NB4 (cell line): ENCODE measurements at regions not wholly inside any gene's neighbourhood (a gene's known extent, or its start where the extent isn't known, plus 50 kb on each side); places are given as distances from the start of the nearest gene placed in this dataset.

Source experiments
- DNase-seq: peaks from one replicate; pipeline ENCODE4 v3.0.0; 2010; ENCODE audit warnings: low read depth
- H3K4me3 ChIP-seq: one replicate; pipeline ENCODE4 v1.5.1; 2011; ENCODE audit warnings: mild to moderate bottlenecking, low read depth, low read length, moderate library complexity
- CTCF ChIP-seq: IDR thresholded peaks from one replicate; pipeline ENCODE4 v1.5.1; 2012; ENCODE audit warnings: low read depth, low read length
- MAX ChIP-seq: IDR thresholded peaks from 2 replicates; pipeline ENCODE4 v1.6.1; 2011; ENCODE audit warnings: low read depth, low read length
- MYC ChIP-seq: IDR thresholded peaks from 2 replicates; pipeline ENCODE4 v1.6.1; 2011; ENCODE audit warnings: low read depth, low read length
- POLR2A ChIP-seq: IDR thresholded peaks from 2 replicates; pipeline ENCODE4 v1.6.1; 2011; ENCODE audit warnings: mild to moderate bottlenecking; ENCODE audit not compliant: insufficient read length; ENCODE audit errors: extremely low read depth

- no peak for DNase-seq
- no peak overlapping the region for H3K4me3 ChIP-seq
- TF ChIP-seq POLR2A (no peak), MYC (no peak), MAX (no peak), CTCF (no peak)
These were observed 375.1 kb upstream of the DPH6 start for GRCh38 chr15:35921046-35921445.

DNA sequence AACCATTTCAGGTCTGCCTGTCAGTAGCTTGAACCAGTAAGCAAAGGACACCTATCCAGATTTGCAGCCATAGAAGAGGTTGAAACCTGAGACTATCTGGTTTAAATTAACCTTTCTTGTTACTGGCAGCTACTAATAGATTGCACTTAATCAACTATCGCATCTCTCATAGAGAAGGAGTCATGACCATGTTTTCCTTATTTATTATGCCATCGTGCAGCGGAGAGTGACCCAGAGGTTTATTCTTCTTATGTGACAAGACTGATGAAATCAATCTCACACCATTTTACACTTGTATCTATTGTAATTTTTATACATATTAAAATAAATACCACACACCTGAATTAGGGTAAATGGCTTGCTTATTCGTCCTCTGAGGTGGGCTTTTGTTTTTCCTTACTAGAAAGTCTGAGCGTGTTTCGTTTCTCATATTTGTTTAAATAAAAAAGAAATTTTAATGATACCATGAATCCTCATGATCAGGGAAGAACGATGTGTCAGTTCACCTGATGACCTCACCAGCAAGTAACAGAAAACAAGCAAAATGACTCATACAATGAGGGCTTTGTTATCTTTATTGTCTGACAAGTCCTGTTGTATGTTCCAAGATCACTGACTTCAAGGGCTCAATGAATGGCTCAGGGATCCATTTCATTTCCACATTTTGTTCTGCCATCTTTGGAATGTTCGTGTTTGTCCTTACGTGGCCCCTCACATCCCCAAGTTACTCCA lies 379.5 kb upstream of the DPH6 start:
- no peak overlapping the region for H3K4me3 ChIP-seq
- DNase-seq: no peak
- TF ChIP-seq MYC (no peak), MAX (no peak)

DNA sequence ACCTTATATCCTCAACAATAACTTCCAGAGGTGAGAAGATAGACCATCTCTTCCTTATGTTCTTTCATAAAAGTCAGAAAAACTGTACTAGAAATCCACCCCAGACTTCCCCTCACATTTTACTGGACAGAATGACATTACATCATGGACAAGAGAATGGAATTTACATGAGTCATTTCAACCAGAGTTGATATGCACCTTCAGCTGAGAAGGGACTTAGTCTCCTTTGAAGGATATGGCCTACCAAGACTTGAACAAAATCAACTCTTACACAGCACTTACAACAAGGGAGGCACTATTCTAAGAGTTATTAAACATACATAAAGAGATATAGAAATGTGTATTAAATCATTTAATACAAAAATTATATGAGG lies 380.0 kb upstream of the DPH6 start:
- no peak for TF ChIP-seq POLR2A
- no peak for TF ChIP-seq MAX
- TF ChIP-seq CTCF: no peak
- no peak for TF ChIP-seq MYC
- H3K4me3 ChIP-seq: no peak overlapping the region
- DNase-seq: no peak

- no peak overlapping the region for H3K4me3 ChIP-seq
- DNase-seq: no peak
- TF ChIP-seq MAX: no peak
- no peak for TF ChIP-seq MYC
- TF ChIP-seq POLR2A: no peak
- TF ChIP-seq CTCF: no peak
These were observed 382.9 kb upstream of the DPH6 start for GRCh38 chr15:35928847-35929246.

DNA sequence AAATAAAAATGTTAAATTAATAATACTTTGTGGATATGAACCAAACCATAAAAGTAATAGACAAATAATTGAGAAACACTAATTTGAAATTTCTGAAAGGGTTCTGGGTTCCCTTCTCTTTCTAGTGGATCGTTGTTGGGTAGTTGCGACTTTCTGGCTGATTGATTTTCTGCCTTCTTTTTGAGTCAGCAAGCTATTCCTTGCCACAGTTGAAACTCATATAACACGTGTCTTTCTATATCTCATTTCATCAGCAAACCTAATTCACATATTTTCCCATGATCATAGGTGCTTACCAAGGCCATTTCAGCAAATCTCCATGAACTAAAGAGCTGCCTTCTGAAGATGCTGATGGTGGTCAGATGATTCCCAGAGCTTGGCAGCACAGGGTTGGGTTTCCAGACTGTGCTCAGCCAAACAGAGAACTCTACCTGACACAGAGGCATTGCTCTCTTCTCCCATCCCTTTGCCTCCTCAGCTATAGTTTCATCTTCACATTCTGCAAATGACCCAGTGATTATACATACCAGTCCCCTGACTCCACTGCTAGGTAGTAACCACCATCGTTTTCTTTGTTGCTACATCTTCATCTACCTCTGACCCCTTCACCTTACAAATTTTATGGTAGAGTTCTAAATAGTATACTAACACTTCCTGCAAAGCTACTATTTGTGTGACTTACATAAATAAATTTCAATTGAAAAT lies 383.9 kb upstream of the DPH6 start:
- no peak overlapping the region for H3K4me3 ChIP-seq
- no peak for DNase-seq
- TF ChIP-seq MAX: no peak
- TF ChIP-seq CTCF: no peak
- TF ChIP-seq MYC: no peak
- TF ChIP-seq POLR2A: no peak

- no peak for DNase-seq
- no peak overlapping the region for H3K4me3 ChIP-seq
- TF ChIP-seq CTCF (no peak), POLR2A (no peak), MYC (no peak), MAX (no peak)
These were observed 385.9 kb upstream of the DPH6 start for GRCh38 chr15:35931799-35932341.
